Keratinocyte (primary cell): ENCODE measurements at regions not wholly inside any gene's neighbourhood (a gene's known extent, or its start where the extent isn't known, plus 50 kb on each side); places are given as distances from the start of the nearest gene placed in this dataset.

Source experiments
- CTCF ChIP-seq, 3 experiments: IDR thresholded peaks in 1 of 3; conservative IDR thresholded peaks in 1 of 3; optimal IDR thresholded peaks in 1 of 3; 2 replicates in 2 of 3; 3 replicates in 1 of 3; pipeline versions ENCODE3 to v1.5.1; 2011; ENCODE audit warnings: low read length in 3 of 3, mild to moderate bottlenecking in 3 of 3, moderate library complexity in 2 of 3, control low read depth in 1 of 3, inconsistent platforms in 1 of 3; ENCODE audit not compliant: insufficient read depth in 2 of 3; ENCODE audit errors: extremely low read depth in 1 of 3
- EZH2 ChIP-seq: IDR thresholded peaks from one replicate; pipeline ENCODE4 v1.6.1; 2012; ENCODE audit warnings: inconsistent platforms, mild to moderate bottlenecking, low read length, moderate library complexity

GRCh38 chr4:108291137-108291536 is 122.4 kb upstream of the LEF1 start:
- no peak for TF ChIP-seq CTCF (optimal IDR thresholded peaks at IDR 0.05 in 1 of 3, IDR thresholded peaks at IDR 0.05 in 1 of 3, conservative IDR thresholded peaks at IDR 0.05 in 1 of 3; ENCODE audit: extremely low read depth in 1 of 3, insufficient read depth in 2 of 3, low read length in 3 of 3)
- TF ChIP-seq EZH2 = no peak
